DND-41 (cell line): ENCODE measurements at regions not wholly inside any gene's neighbourhood (a gene's known extent, or its start where the extent isn't known, plus 50 kb on each side); places are given as distances from the start of the nearest gene placed in this dataset.

Experiments
- EZH2 ChIP-seq: IDR thresholded peaks from 3 replicates; pipeline ENCODE4 v1.6.1; 2012; ENCODE audit warnings: borderline replicate concordance, low read depth, mild to moderate bottlenecking, moderate library complexity, low read length, inconsistent platforms; ENCODE audit not compliant: severe bottlenecking
- TF ChIP-seq, protein P1 (sequence below): IDR thresholded peaks from 2 replicates; pipeline ENCODE4 v1.5.1; 2012; ENCODE audit warnings: borderline replicate concordance, low read length, moderate library complexity, mild to moderate bottlenecking; ENCODE audit not compliant: poor library complexity, severe bottlenecking; ENCODE audit errors: extremely low read depth

DNA sequence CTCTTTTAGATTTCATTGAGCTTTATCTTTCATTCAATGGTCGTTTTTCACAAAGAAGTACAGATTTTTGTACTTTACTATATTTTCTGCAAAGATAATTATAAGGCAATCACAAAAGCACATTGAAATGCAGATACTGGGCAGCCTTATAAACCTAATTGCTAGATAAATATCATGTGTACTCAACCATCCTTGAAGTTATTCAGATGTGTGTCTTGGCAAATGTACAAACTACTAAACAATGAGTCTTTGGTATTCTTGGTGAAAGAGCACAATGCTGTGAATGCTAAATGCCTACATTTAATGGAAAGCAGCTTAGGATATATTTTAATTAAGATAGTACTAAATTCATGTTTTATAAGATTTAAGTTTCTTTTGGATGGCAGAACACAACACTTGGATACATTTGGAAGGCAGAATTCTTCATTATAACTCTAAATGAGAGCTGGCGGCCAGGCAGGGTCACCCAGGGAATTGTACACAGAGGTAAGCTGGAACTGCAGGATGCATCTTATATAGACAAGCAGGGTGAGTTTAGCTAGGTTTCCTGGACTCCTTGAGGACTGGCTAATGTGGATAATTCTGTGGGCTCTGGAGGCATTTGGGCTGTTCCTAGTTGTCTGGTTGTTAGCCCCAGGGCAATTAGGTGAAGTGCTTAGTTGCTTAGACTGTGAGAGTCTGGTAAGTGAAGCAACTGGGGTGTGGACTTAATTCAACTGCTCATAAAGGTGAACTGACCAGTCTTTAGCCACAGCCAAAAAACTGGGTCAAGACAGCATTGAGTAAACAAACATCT is 286.6 kb downstream of the PCDH20 start:
- TF ChIP-seq, protein P1, sequence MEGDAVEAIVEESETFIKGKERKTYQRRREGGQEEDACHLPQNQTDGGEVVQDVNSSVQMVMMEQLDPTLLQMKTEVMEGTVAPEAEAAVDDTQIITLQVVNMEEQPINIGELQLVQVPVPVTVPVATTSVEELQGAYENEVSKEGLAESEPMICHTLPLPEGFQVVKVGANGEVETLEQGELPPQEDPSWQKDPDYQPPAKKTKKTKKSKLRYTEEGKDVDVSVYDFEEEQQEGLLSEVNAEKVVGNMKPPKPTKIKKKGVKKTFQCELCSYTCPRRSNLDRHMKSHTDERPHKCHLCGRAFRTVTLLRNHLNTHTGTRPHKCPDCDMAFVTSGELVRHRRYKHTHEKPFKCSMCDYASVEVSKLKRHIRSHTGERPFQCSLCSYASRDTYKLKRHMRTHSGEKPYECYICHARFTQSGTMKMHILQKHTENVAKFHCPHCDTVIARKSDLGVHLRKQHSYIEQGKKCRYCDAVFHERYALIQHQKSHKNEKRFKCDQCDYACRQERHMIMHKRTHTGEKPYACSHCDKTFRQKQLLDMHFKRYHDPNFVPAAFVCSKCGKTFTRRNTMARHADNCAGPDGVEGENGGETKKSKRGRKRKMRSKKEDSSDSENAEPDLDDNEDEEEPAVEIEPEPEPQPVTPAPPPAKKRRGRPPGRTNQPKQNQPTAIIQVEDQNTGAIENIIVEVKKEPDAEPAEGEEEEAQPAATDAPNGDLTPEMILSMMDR, result no peak
- no peak for TF ChIP-seq EZH2
